ENCODE measurements at regions not wholly inside any gene's neighbourhood (a gene's known extent, or its start where the extent isn't known, plus 50 kb on each side); places are given as distances from the start of the nearest gene placed in this dataset.

DNA sequence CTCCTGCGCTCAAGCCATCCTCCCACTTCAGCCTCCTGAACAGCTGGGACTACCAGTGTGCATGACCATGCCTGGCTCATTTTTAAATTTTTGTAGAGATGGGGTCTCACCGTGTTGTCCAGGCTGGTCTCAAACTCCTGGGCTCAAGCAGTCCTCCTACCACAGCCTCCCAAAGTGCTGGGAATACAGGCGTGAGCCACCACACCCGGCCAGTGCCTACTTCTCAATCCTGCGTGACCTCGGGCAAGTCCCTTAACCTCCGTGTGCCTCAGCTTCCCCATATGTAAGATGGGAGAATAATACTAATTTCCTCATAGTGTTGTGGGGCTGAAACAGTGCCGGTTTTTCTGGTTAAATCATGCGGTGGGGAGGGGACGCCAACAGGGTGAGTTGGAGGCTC lies 143.5 kb upstream of the CIBAR2 start:
- no peak for DNase-seq
- ATAC-seq = no peak
- CTCF ChIA-PET = interaction anchor here (0.6 to 3.8 kb wide), 3 partner anchors 11 to 1445 kb away, joined by 3 to 10 read pairs (median 4); no protein-coding TSS in a partner anchor
- Mint-ChIP-seq H3K4me1 (peaks cover 14% of the 10 kb centered on the region), H3K27me3 (peaks cover 23% of the 10 kb centered on the region), H3K9me3 (ENCODE audit: low read depth) (no peaks in the 10 kb centered on the region), H3K4me3 (no peak overlapping the region), H3K36me3 (no peaks in the 10 kb centered on the region), H3K27ac (no peak overlapping the region)

DNA sequence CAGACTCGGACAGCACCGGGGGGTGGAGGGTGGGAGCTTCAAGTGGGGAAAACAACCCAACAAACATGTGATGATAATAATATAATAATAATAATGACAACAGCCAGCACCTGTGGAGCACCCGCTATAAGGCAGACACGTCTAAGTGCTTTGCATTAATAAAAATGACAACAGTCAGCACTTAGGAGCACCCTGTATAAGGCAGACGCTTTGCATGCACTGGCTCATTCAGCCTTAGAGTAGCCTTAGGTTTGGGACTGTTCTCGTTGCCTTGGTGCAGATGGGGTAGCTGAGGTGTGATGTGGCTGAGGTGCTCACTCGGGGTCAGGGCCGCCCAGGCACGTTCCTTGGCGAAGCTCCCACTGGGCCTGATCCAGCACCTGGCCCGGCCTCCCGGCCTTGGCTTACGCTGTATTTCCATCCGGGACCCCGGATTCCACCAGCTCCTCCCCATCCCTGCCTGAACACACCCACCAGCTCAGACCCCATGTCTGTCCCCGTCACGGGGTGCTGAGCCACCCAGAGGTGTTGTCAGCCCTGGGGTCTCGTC lies 144.0 kb upstream of the CIBAR2 start:
- Mint-ChIP-seq H3K36me3 (no peaks in the 10 kb centered on the region), H3K4me1 (peaks cover 14% of the 10 kb centered on the region), H3K27me3 (peaks cover 24% of the 10 kb centered on the region), H3K9me3 (ENCODE audit: low read depth) (no peaks in the 10 kb centered on the region), H3K4me3 (no peak overlapping the region), H3K27ac (no peak overlapping the region)
- ATAC-seq (no peak), DNase-seq (no peak)
- CTCF ChIA-PET = interaction anchor here (0.6 to 3.8 kb wide), 3 partner anchors 11 to 1445 kb away, joined by 3 to 10 read pairs (median 4); no protein-coding TSS in a partner anchor

DNA sequence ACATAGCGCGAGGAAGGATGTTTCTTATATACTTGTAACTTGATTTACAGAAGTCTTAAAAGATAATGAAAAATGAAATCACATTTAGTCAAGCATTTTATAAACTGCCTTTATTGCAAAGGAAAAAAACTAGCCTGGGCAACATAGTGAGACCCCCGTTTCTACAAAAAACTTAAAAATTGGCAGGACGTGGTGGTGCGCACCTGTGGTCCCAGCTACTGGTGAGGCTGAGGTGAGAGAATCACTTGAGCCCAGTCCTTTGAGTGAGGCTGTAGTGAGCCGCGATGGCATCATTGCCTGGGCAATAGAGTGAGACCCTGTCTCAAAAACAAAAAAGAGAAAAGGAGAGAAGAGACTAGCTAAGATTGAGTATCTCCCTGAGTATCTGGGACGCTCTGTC lies 145.2 kb upstream of the CIBAR2 start:
- CTCF ChIA-PET = interaction anchor here (3.8 kb wide), 1 partner anchor 12 kb away, joined by 10 read pairs; no protein-coding TSS in a partner anchor
- DNase-seq (no peak), ATAC-seq (no peak)
- peaks cover 36% of the 10 kb centered on the region for H3K27me3 Mint-ChIP-seq
- peaks cover 8% of the 10 kb centered on the region for H3K4me1 Mint-ChIP-seq
- no peaks in the 10 kb centered on the region for H3K9me3 Mint-ChIP-seq (ENCODE audit: low read depth)
- H3K4me3 Mint-ChIP-seq = no peak overlapping the region
- no peak overlapping the region for H3K27ac Mint-ChIP-seq
- no peaks in the 10 kb centered on the region for H3K36me3 Mint-ChIP-seq

DNA sequence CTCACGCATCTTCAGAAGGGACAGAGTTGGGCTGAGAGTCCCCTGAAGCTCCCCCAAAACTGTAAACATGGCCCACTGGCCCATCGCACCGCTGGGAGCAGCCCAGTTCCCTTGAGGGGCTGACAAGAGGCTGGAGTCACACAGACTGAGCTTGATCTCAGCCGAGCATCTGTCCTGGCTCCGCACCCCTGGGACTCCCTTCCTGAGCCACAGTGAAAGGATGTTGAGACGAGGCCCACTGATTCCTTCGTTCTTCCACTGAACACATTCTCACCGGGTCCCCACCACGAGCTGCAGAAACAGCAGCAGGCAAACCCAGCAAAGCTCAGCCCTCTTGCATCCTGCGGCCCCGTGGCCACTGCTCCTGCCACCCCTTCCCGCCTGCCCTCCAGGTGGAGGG lies 145.9 kb upstream of the CIBAR2 start:
- Mint-ChIP-seq H3K4me1 (peaks cover 5% of the 10 kb centered on the region), H3K27me3 (peaks cover 43% of the 10 kb centered on the region), H3K4me3 (no peak overlapping the region), H3K9me3 (ENCODE audit: low read depth) (no peaks in the 10 kb centered on the region), H3K27ac (no peak overlapping the region), H3K36me3 (no peaks in the 10 kb centered on the region)
- DNase-seq (no peak), ATAC-seq (no peak)
- CTCF ChIA-PET = interaction anchor here (0.8 to 3.8 kb wide), 3 partner anchors 9 to 162 kb away, joined by 3 to 10 read pairs (median 4); no protein-coding TSS in a partner anchor

DNA sequence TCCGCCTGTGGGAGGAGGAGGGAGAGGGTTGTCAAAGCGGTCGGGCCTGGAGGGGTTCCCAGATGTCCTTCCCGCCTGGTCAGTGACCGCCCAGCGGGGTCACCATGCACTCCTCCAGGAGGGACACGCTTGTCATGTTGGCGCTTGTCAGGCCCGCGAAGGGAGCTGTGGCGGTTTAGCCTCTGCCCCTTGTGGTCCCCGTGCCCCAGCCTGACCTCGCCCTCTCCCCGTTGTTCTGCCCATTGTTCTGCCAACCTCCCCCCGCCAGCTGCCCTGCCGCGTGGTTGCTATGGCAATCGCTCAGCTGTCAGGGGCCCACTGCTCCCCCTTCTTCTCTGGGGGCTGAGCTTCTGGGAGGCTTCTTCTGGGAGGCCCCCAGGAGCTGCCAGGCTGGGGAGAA lies 146.4 kb upstream of the CIBAR2 start:
- no peak for ATAC-seq
- CTCF ChIA-PET = interaction anchor here (0.8 to 1.4 kb wide), 2 partner anchors 10 to 162 kb away, joined by 3 to 4 read pairs; no protein-coding TSS in a partner anchor

DNA sequence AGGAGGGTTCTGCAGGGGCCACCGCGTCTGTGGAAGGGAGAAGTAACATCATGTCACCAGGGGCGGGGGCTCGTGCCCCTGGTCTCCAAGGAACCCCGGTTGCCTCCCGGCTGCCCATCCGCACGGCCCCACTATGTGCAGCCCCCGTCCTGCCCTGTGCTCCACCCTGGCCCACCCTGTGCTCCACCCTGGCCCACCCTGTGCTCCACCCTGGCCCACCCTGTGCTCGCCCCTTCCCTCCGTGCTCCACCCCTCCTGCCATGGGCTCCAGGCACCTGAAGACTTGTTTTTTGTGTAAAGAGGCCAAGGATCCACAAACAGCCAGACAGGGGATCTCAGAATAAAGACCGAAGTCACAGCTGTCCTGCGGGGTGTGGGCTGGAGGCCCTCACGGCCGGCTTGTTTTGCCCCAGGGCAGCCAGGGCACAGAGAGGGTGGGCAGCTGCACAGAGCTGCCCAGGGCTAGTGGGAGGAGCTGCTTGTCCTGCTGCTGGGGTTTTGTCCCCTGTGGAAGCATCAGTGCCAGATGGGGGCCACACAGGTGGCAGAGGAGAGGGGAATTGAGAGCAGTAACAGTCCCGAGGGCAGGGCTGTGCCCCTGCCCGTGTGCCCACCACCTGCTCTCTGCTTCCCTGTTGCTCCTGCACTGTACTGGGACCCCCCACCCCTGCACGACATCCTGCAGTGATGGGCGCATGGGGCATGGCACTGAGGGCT lies 147.0 kb upstream of the CIBAR2 start:
- CTCF ChIA-PET = interaction anchor here (1.4 kb wide), 1 partner anchor 10 kb away, joined by 4 read pairs; no protein-coding TSS in a partner anchor
- DNase-seq (no peak), ATAC-seq (no peak)
- H3K4me1 Mint-ChIP-seq = no peaks in the 10 kb centered on the region
- H3K27ac Mint-ChIP-seq = no peak overlapping the region
- H3K27me3 Mint-ChIP-seq = peaks cover 47% of the 10 kb centered on the region
- H3K36me3 Mint-ChIP-seq = no peaks in the 10 kb centered on the region
- no peaks in the 10 kb centered on the region for H3K9me3 Mint-ChIP-seq (ENCODE audit: low read depth)
- no peak overlapping the region for H3K4me3 Mint-ChIP-seq

More for the DNA sequence above, 146.4 kb upstream of the CIBAR2 start:
- no peak for DNase-seq
- H3K4me1 Mint-ChIP-seq = peaks cover 2% of the 10 kb centered on the region
- no peaks in the 10 kb centered on the region for H3K36me3 Mint-ChIP-seq
- peaks cover 47% of the 10 kb centered on the region for H3K27me3 Mint-ChIP-seq
- no peak overlapping the region for H3K27ac Mint-ChIP-seq
- H3K4me3 Mint-ChIP-seq = no peak overlapping the region
- no peaks in the 10 kb centered on the region for H3K9me3 Mint-ChIP-seq (ENCODE audit: low read depth)

DNA sequence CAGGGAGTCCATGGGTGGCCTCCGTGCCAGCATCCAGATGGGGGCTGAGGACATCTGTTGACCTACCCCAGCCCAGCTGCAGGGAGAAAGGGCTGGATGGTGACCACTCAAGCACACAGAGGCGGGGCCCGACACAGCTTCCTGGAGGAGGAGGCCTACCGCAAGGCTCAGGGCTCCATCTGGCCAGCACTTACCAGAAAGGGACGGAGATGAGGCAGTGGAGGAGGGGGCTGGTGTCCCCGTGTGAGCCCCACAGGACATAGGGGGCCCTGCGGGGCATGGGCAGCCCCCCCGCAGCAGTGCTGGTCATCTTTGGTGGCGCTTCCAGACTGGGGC lies 147.5 kb upstream of the CIBAR2 start:
- peaks cover 47% of the 10 kb centered on the region for H3K27me3 Mint-ChIP-seq

DNA sequence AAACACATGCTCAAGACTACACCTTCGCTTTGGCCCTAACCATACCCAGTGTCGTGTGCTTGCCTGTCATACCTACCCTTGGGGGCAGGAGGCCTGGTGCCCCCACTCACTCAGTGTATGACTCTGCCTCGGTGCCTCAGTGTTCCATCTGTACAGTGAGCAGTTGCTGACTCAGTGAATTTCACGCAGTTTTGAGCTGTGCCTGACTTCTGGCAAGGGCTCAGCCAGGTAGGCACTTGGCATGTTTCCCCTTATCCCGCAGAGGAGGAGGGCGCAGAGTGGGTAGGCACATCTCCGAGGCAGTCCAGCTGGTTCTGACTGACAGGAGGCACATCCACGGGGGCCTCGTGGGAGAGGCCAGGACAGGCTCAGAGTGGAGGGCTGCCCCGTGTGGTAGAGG lies 148.9 kb upstream of the CIBAR2 start:
- Mint-ChIP-seq H3K36me3 (no peaks in the 10 kb centered on the region), H3K27me3 (peaks cover 47% of the 10 kb centered on the region), H3K9me3 (ENCODE audit: low read depth) (no peaks in the 10 kb centered on the region), H3K27ac (no peak overlapping the region), H3K4me1 (no peaks in the 10 kb centered on the region), H3K4me3 (no peak overlapping the region)
- no peak for DNase-seq
- CTCF ChIA-PET = no interaction called here
- ATAC-seq = no peak

More for the DNA sequence above, 147.5 kb upstream of the CIBAR2 start:
- H3K9me3 Mint-ChIP-seq (ENCODE audit: low read depth) = no peaks in the 10 kb centered on the region
- no peak overlapping the region for H3K27ac Mint-ChIP-seq
- no peaks in the 10 kb centered on the region for H3K36me3 Mint-ChIP-seq
- ATAC-seq = no peak
- no peak for DNase-seq
- no peaks in the 10 kb centered on the region for H3K4me1 Mint-ChIP-seq
- no peak overlapping the region for H3K4me3 Mint-ChIP-seq
- CTCF ChIA-PET = no interaction called here

DNA sequence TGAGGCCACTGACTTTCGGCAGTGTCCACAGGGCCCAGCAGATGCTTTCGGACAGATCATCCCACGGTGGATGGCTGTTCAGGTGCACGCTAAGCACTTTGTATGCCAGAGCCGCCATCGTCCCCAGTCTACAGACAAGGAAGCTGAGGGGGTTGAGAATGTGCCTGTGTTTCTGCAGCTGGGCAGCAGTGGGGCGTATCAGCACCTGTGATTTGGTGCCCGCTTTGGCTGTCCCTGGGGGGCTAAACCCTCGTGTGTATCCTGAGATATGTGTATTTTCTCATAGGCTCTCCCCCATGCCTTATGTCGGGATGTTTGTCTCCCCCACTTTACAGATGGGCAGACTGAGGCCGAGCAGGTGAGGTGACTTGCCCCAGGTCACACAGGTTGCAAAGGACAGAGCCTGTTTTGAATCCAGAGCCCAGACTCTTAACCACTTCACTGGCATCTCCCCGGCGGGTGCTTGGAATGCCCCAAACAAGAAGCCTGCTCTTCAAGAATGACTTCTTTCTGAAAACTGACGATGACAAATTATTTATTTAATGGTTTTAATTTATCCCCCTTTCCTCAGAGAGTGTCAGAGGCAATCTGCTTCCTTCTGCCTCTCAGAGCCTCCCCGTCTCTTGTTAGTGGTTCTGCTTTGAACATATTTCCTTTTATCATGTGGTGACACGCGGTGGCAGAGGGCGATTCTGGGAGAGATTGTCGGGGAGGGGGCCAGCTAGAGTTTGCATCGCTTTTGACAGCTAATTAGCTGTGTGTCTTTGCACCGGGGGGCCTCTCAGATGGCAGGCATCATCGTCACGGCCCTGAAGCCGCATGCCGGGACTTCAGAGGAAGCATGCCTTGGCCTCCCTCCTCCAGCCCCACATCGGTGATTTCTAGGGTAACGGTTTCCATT lies 149.6 kb upstream of the CIBAR2 start:
- ATAC-seq = no peak
- Mint-ChIP-seq H3K4me1 (no peaks in the 10 kb centered on the region), H3K36me3 (no peaks in the 10 kb centered on the region), H3K27ac (no peak overlapping the region), H3K4me3 (no peak overlapping the region), H3K27me3 (peaks cover 47% of the 10 kb centered on the region), H3K9me3 (ENCODE audit: low read depth) (no peaks in the 10 kb centered on the region)
- CTCF ChIA-PET = interaction anchor here (2.0 to 3.3 kb wide), 3 partner anchors 8 to 17 kb away, joined by 7 to 16 read pairs (median 12); no protein-coding TSS in a partner anchor
- no peak for DNase-seq

DNA sequence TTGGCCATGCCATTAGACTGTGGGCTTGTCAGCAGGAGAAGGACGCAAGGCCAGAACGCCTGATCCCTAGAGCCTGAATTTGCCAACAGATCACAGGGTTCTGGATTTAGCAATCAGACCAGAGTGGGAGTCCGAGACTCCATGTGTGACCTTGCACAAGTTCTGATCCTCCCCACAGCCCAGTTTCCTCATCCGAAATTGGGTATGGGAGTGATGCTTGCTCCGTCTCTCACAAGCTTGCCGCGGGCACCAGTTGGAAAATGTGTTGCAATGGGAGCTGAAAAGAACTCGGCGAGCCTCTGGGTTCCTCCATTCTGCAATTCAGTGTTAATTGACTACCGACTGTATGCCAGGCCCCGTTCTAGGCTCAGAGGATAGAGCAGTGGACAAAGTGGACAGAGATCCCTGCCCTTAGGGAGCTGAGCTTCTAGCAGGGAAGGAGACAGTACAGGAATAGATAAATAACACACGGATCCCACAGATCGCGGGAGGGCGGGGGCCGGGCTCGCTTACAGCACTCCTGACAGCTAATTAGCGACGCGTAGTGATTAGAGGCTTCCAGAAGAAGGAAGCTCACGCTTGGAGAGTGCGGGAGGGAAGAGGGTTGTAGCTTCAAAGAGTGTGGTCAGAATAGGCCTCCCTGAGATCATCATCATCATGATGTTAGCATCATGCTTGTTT lies 150.4 kb upstream of the CIBAR2 start:
- H3K36me3 Mint-ChIP-seq = no peaks in the 10 kb centered on the region
- H3K4me3 Mint-ChIP-seq = no peak overlapping the region
- no peak for ATAC-seq
- CTCF ChIA-PET = interaction anchor here (2.0 to 3.3 kb wide), 3 partner anchors 9 to 17 kb away, joined by 7 to 16 read pairs (median 12); no protein-coding TSS in a partner anchor
- H3K27me3 Mint-ChIP-seq = peaks cover 41% of the 10 kb centered on the region
- no peaks in the 10 kb centered on the region for H3K4me1 Mint-ChIP-seq
- no peak for DNase-seq
- no peak overlapping the region for H3K27ac Mint-ChIP-seq
- no peaks in the 10 kb centered on the region for H3K9me3 Mint-ChIP-seq (ENCODE audit: low read depth)

DNA sequence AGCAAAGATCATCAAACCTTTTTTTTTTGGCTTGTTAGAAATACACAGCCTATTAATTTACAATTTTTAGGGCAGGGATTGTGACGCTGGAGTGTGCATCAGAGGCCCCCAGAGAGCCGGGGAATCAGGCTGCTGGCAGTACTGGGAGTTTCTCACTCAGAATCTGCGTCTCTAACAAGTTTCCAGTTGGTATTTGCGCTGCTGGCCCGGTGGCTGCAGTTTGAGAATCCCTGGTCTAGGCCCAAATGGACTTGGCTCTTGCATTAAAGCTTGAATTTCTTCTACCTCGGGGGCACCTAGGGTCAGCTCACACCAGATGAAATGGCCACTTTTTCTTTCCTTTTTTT lies 150.9 kb upstream of the CIBAR2 start:
- H3K4me3 Mint-ChIP-seq = no peak overlapping the region
- CTCF ChIA-PET = interaction anchor here (2.0 to 3.3 kb wide), 3 partner anchors 10 to 18 kb away, joined by 7 to 16 read pairs (median 12); no protein-coding TSS in a partner anchor
- no peaks in the 10 kb centered on the region for H3K36me3 Mint-ChIP-seq
- H3K27ac Mint-ChIP-seq = no peak overlapping the region
- DNase-seq (no peak), ATAC-seq (no peak)
- H3K27me3 Mint-ChIP-seq = peaks cover 36% of the 10 kb centered on the region
- no peaks in the 10 kb centered on the region for H3K4me1 Mint-ChIP-seq
- no peaks in the 10 kb centered on the region for H3K9me3 Mint-ChIP-seq (ENCODE audit: low read depth)

DNA sequence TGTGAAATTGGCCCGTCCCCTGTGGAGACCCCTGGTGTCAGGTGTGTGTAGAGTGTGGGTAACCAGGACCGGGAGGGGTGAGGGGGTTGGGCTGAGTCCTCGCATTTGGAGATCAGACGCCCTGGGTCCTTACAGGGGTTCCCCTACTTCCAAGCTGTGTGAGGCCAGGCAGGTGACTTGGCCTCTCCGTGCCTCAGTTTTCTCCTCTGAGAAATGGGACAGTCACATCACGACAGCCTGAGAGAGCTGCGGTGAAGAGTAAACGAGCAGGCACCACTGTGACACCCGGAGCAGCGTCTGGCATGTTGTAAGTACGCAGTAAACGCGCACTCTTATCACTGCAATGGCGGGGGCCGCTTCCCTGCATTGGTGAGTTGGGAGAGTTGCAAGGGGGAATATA lies 152.5 kb upstream of the CIBAR2 start:
- H3K36me3 Mint-ChIP-seq = no peaks in the 10 kb centered on the region
- no peak for DNase-seq
- H3K9me3 Mint-ChIP-seq (ENCODE audit: low read depth) = no peaks in the 10 kb centered on the region
- no peak overlapping the region for H3K27ac Mint-ChIP-seq
- H3K4me3 Mint-ChIP-seq = no peak overlapping the region
- CTCF ChIA-PET = interaction anchor here (3.3 kb wide), 1 partner anchor 11 kb away, joined by 16 read pairs; no protein-coding TSS in a partner anchor
- H3K27me3 Mint-ChIP-seq = peaks cover 28% of the 10 kb centered on the region
- no peaks in the 10 kb centered on the region for H3K4me1 Mint-ChIP-seq
- no peak for ATAC-seq

Data from activated CD8-positive, alpha-beta memory T cell treated with anti-CD3 and anti-CD28 coated beads, Interleukin-2, amount 10 ng/mL, durations not matched to agents 7 days and 5 days (primary cell).